ENCODE measurements at regions not wholly inside any gene's neighbourhood (a gene's known extent, or its start where the extent isn't known, plus 50 kb on each side); places are given as distances from the start of the nearest gene placed in this dataset.

DNA sequence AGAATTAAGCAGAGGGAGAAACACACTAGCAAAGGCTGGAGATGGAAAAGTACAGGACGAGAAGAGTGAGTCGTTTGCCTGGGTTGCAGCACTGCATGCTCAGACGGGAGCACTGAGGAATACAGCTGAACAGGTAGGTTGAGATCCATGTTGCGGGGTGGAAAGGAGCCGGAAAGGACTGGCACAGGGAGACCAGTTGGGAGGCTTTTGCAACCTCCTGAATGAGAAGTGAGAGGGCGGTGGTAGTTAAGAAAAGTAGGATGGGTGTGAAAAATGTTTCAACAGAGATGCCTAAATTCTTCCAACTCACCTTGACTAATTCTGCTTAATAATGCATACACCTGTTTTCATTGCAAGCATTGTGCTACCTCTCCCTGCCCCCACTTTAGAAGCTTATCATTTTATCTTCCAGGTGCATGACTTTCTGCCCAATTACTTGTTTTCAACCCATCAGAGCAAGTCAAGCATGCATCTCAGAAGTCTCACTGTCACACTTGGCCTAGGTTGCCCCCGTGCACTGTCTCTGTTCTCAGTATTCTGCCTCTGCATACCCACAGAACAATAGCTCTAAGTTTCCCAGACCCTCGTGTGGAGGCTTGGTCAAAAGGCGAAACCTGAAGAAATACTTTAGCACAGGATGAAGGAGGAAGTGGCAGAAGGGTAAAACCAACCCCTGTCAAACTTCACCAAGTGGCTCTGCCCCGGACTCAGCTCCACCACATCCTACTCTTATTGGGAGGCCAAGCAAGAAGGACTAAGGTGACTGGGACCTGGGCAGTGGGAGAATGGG lies 199.3 kb upstream of the BCL6 start:
- TF ChIP-seq ZNF274 (IDR thresholded peaks at IDR 0.05; ENCODE audit: insufficient read depth, insufficient read length) (no peak), NR2C1 (IDR thresholded peaks at IDR 0.05) (no peak), NR2F1 (conservative IDR thresholded peaks at IDR 0.05) (no peak)
- TF ChIP-seq, protein P1, sequence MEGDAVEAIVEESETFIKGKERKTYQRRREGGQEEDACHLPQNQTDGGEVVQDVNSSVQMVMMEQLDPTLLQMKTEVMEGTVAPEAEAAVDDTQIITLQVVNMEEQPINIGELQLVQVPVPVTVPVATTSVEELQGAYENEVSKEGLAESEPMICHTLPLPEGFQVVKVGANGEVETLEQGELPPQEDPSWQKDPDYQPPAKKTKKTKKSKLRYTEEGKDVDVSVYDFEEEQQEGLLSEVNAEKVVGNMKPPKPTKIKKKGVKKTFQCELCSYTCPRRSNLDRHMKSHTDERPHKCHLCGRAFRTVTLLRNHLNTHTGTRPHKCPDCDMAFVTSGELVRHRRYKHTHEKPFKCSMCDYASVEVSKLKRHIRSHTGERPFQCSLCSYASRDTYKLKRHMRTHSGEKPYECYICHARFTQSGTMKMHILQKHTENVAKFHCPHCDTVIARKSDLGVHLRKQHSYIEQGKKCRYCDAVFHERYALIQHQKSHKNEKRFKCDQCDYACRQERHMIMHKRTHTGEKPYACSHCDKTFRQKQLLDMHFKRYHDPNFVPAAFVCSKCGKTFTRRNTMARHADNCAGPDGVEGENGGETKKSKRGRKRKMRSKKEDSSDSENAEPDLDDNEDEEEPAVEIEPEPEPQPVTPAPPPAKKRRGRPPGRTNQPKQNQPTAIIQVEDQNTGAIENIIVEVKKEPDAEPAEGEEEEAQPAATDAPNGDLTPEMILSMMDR (IDR thresholded peaks at IDR 0.05 in 2 of 3, conservative IDR thresholded peaks at IDR 0.05 in 1 of 3; ENCODE audit: control insufficient read depth in 2 of 3, extremely low read depth in 1 of 3, insufficient read depth in 1 of 3, low read depth in 3 of 3, low read length in 3 of 3): no peak
